K562 (cell line): ENCODE measurements at regions not wholly inside any gene's neighbourhood (a gene's known extent, or its start where the extent isn't known, plus 50 kb on each side); places are given as distances from the start of the nearest gene placed in this dataset.

Source experiments
- ATAC-seq: fragments of 200-7000 bp; cut with Tn5 transposase; 3 replicates; pipeline ENCODE4 v1.9.1; 2020; ENCODE audit warnings: moderate library complexity
- BruUV-seq: library from RNA; stranded (reverse); fragments of 400-500 nt; replicated peaks from 2 replicates; lab custom pipeline; 2021; lab: Mats Ljungman, UMichigan
- CTCF ChIA-PET: fragments of 300-600 bp; formaldehyde crosslinking; extraction: SDS; loops from one replicate; lab custom pipeline; 2021; ENCODE audit warnings: low intra/inter-chr PET ratio; lab: Yijun Ruan, JAX
- POLR2A ChIA-PET: fragments of 300-600, 350-650 bp; sonication (Branson Sonifier 250); formaldehyde crosslinking; extraction: SDS; loops from one replicate; lab custom pipeline; 2021; ENCODE audit warnings: antibody characterized with exemption, inconsistent platforms; lab: Yijun Ruan, JAX
- DNase-seq, 4 experiments: peaks; one replicate each; pipeline versions ENCODE4 v3.0.0 to v3.0.0-alpha.2; 2011 to 2018; ENCODE audit warnings: low spot score in 3 of 4, mixed read lengths in 3 of 4; ENCODE audit errors: extremely low read depth in 1 of 4
- FAIRE-seq: peaks from 2 replicates; lab custom pipeline; 2011; peaks lifted over from hg19 to GRCh38; lab: Jason Lieb, UNC
- H2AFZ ChIP-seq: 2 replicates; pipeline ENCODE4 v1.6.0; 2011; ENCODE audit warnings: low read depth, low read length, control low read depth, inconsistent platforms
- H3K27ac ChIP-seq: fragments of 200-600 bp; 3 replicates; pipeline ENCODE4 v1.8.0; 2011; ENCODE audit warnings: low read depth, mild to moderate bottlenecking, control low read depth, inconsistent platforms, low read length, moderate library complexity, mixed read lengths; ENCODE audit errors: extremely low read depth
- H3K27me3 ChIP-seq, 2 experiments: fragments of 300-600 bp in 1 of 2; 2 replicates in 1 of 2; 3 replicates in 1 of 2; pipeline versions ENCODE4 v1.6.0 to v1.8.0; 2011; ENCODE audit warnings: inconsistent platforms in 2 of 2, low read length in 2 of 2, mild to moderate bottlenecking in 1 of 2, mixed read lengths in 1 of 2, moderate library complexity in 1 of 2; ENCODE audit not compliant: control insufficient read depth in 2 of 2, insufficient read depth in 2 of 2
- H3K36me3 ChIP-seq: fragments of 300-600 bp; 3 replicates; pipeline ENCODE4 v1.8.0; 2011; ENCODE audit warnings: mild to moderate bottlenecking, low read length, inconsistent platforms; ENCODE audit not compliant: control insufficient read depth, insufficient read depth
- H3K4me1 ChIP-seq, 2 experiments: fragments of 200-600 bp in 1 of 2; replicated peaks in 1 of 2; 2 replicates in 1 of 2; 3 replicates in 1 of 2; pipeline versions ENCODE4 v1.5.1 to v1.8.0; 2011; ENCODE audit warnings: inconsistent platforms in 2 of 2, low read length in 2 of 2, mild to moderate bottlenecking in 1 of 2, mixed read lengths in 1 of 2, moderate library complexity in 1 of 2; ENCODE audit not compliant: control insufficient read depth in 2 of 2, insufficient read depth in 2 of 2
- H3K4me2 ChIP-seq: 2 replicates; pipeline ENCODE4 v1.6.1; 2011; ENCODE audit warnings: low read length, control low read depth, inconsistent platforms, mixed read lengths; ENCODE audit not compliant: insufficient read depth
- H3K4me3 ChIP-seq: fragments of 200-600 bp; sonication (generic), shearing (Covaris generic); 2 replicates; pipeline ENCODE4 v1.5.1; 2016; ENCODE audit warnings: control low read depth, inconsistent platforms
- H3K79me2 ChIP-seq: fragments of 200-600 bp; 3 replicates; pipeline ENCODE4 v1.8.0; 2011; ENCODE audit warnings: low read length, inconsistent platforms; ENCODE audit not compliant: control insufficient read depth, insufficient read depth
- H3K9ac ChIP-seq, 2 experiments: 2 replicates each; pipeline versions ENCODE4 v1.6.0 to v1.6.1; 2011; ENCODE audit warnings: low read depth in 2 of 2, low read length in 2 of 2, control low read depth in 1 of 2, inconsistent platforms in 1 of 2, mild to moderate bottlenecking in 1 of 2, mixed read lengths in 1 of 2; ENCODE audit not compliant: insufficient read depth in 1 of 2
- H3K9me1 ChIP-seq: one replicate; pipeline ENCODE4 v1.6.0; 2011; ENCODE audit warnings: inconsistent platforms, mild to moderate bottlenecking, low read length, moderate library complexity; ENCODE audit not compliant: control insufficient read depth, insufficient read depth
- H3K9me3 ChIP-seq: replicated peaks from 2 replicates; pipeline ENCODE4 v1.5.1; 2011; ENCODE audit warnings: low read depth, low read length, inconsistent platforms; ENCODE audit not compliant: control insufficient read depth, insufficient read depth
- H4K20me1 ChIP-seq: replicated peaks from 2 replicates; pipeline ENCODE4 v1.6.1; 2011; ENCODE audit warnings: low read length, inconsistent platforms, mixed read lengths; ENCODE audit not compliant: control insufficient read depth, insufficient read depth
- BACH1 ChIP-seq: fragments of 200-800 bp; sonication (Bioruptor generic); IDR thresholded peaks from 2 replicates; pipeline ENCODE4 v1.6.1; 2016; ENCODE audit warnings: missing genetic modification characterization, missing compliant biosample characterization
- CBX1 ChIP-seq: sonication (generic); IDR thresholded peaks from 2 replicates; pipeline ENCODE4 v1.6.1; 2016; ENCODE audit warnings: antibody characterized with exemption, low read depth, mild to moderate bottlenecking
- ESRRA ChIP-seq: fragments of 450-650 bp; IDR thresholded peaks from 2 replicates; pipeline ENCODE4 v1.6.1; 2014; ENCODE audit warnings: low read depth, mild to moderate bottlenecking, moderate library complexity, borderline replicate concordance
- ETV6 ChIP-seq, 3 experiments: fragments of 150-350 bp in 1 of 3; sonication (generic) in 1 of 3; formaldehyde crosslinking in 1 of 3; IDR thresholded peaks; 2 replicates each; pipeline versions ENCODE4 v1.6.1 to v1.8.0; 2014 to 2022; ENCODE audit warnings: borderline replicate concordance in 2 of 3, low read depth in 2 of 3, antibody characterized with exemption in 1 of 3, low read length in 1 of 3, mild to moderate bottlenecking in 1 of 3, missing genetic modification reagents in 1 of 3
- FOXK2 ChIP-seq, 2 experiments: fragments of 450-650 bp; IDR thresholded peaks in 1 of 2; conservative IDR thresholded peaks in 1 of 2; 2 replicates each; pipeline ENCODE4 v1.6.1; 2016; ENCODE audit warnings: low read depth in 2 of 2, mild to moderate bottlenecking in 1 of 2
- GTF2A2 ChIP-seq: IDR thresholded peaks from 2 replicates; pipeline ENCODE4 v1.6.1; 2016; ENCODE audit warnings: mild to moderate bottlenecking, missing genetic modification characterization, missing compliant biosample characterization
- L3MBTL2 ChIP-seq: fragments of 450-650 bp; IDR thresholded peaks from 2 replicates; pipeline ENCODE4 v1.6.1; 2016; ENCODE audit warnings: mild to moderate bottlenecking, moderate library complexity
- POLR2B ChIP-seq: fragments of 450-650 bp; IDR thresholded peaks from 2 replicates; pipeline ENCODE4 v1.6.1; 2018; ENCODE audit warnings: low read depth; ENCODE audit not compliant: partially characterized antibody
- RBFOX2 ChIP-seq: fragments of 200-400 bp; formaldehyde crosslinking; IDR thresholded peaks from 2 replicates; pipeline ENCODE4 v1.6.1; 2017; ENCODE audit warnings: low read depth, mild to moderate bottlenecking, low read length, moderate library complexity
- RBM39 ChIP-seq: fragments of 200-400 bp; formaldehyde crosslinking; optimal IDR thresholded peaks from 2 replicates; pipeline ENCODE3; 2018; ENCODE audit warnings: low read depth, low read length
- SPI1 ChIP-seq: IDR thresholded peaks from 2 replicates; pipeline ENCODE4 v1.6.1; 2011; ENCODE audit warnings: low read depth, low read length, control low read depth, borderline replicate concordance
- ZFP1 ChIP-seq: fragments of 450-650 bp; formaldehyde crosslinking; IDR thresholded peaks from 2 replicates; pipeline ENCODE4 v1.4.0; 2020; ENCODE audit warnings: mild to moderate bottlenecking, mixed read lengths
- ZNF583 ChIP-seq: fragments of 250-450 bp; sonication (Bioruptor Pico); IDR thresholded peaks from 2 replicates; pipeline ENCODE4 v1.4.0; 2020
- ZNF707 ChIP-seq: fragments of 250-450 bp; sonication (Bioruptor Pico); conservative IDR thresholded peaks from 2 replicates; pipeline ENCODE4 v1.8.0; 2022; ENCODE audit warnings: inconsistent platforms, mild to moderate bottlenecking, moderate library complexity
- ZNF766 ChIP-seq: fragments of 200-800 bp; sonication (Bioruptor generic); conservative IDR thresholded peaks from 2 replicates; pipeline ENCODE4 v1.6.1; 2016; ENCODE audit warnings: missing genetic modification characterization, missing compliant biosample characterization
- WGBS: fragments of 100-300 bp; shearing (Covaris generic); methylation state at CpG from one replicate; pipeline ENCODE4 v1.1.6; 2016; ENCODE audit warnings: low coverage, mixed read lengths; ENCODE audit not compliant: insufficient coverage; ENCODE audit errors: missing lambda C conversion rate; 5-methylcytosine and 5-hydroxymethylcytosine counted together
- in situ Hi-C: fragments of 300-500 bp; cut with MboI; formaldehyde crosslinking; loops from 4 replicates; pipeline ENCODE4 v1.15.0; 2018; ENCODE audit warnings: inconsistent platforms, mixed read lengths
- intact Hi-C: fragments of 100-400 bp; cut with micrococcal nuclease; formaldehyde crosslinking; loops from 2 replicates; pipeline ENCODE4 v1.14.2; 2022
- TF ChIP-seq, protein P1 (sequence below): sonication (generic); formaldehyde crosslinking; IDR thresholded peaks from 2 replicates; pipeline ENCODE4 v1.8.1; 2023; ENCODE audit warnings: mild to moderate bottlenecking, missing genetic modification reagents
- TF ChIP-seq, protein P2 (sequence below): fragments of 200-400 bp; formaldehyde crosslinking; IDR thresholded peaks from 2 replicates; pipeline ENCODE4 v1.6.1; 2017; ENCODE audit warnings: mild to moderate bottlenecking, low read depth, low read length, moderate library complexity
- TF ChIP-seq, protein P3 (sequence below): sonication (generic); formaldehyde crosslinking; IDR thresholded peaks from 2 replicates; pipeline ENCODE4 v1.8.0; 2022; ENCODE audit warnings: mild to moderate bottlenecking, missing genetic modification reagents

DNA sequence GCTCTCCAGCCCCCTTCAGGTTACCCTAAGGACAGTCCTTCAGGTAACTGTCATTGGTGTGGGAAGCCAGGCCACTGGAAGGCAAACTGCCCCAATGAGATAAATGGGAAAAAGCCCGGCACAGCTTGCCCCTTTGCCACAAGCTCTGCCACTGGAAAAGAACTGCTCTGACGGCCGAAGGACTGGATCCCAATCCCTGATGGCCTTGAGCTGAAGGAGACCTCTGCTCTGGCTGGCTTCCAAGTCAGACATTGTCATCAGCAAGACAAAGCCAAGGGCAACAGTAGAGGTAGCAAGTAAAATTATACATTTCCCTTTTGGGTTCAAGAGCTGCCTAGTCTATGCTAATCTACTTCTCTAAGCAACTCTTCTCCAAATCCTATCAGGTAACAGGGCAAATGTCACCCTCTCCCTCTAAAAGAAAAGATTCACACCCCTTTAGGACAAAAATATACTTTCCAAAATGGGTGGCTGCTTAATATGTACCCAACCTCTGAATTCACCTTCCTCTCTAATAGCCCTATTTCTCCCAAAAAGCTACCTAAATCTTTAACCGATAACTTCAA lies 145.8 kb downstream of the ADSS2 start:
- peaks cover 10% of the 10 kb centered on the region for H3K9me3 ChIP-seq
- intact Hi-C loops = loop anchor here (2.0 kb wide), 1 partner anchor 19 kb away; no protein-coding TSS in a partner anchor
- FAIRE-seq = no peak
- H3K4me3 ChIP-seq = no peak overlapping the region
- no peaks in the 10 kb centered on the region for H3K27me3 ChIP-seq
- ChIA-PET POLR2A (interaction anchor here (0.7 to 0.9 kb wide), 3 partner anchors 17 to 142 kb away, joined by 3 to 4 read pairs (median 4); no protein-coding TSS in a partner anchor), CTCF (no interaction called here)
- H3K9ac ChIP-seq = peak overlapping the region; percentile 6 to 34; a peak in 1 of 4 replicates
- H3K27ac ChIP-seq = peak overlapping the region; percentile 37; the same call in 2 of the 3 replicates
- in situ Hi-C loops = no loop called here
- no peaks in the 10 kb centered on the region for H3K9me1 ChIP-seq
- H4K20me1 ChIP-seq = no peaks in the 10 kb centered on the region
- H3K79me2 ChIP-seq = no peaks in the 10 kb centered on the region
- H3K4me2 ChIP-seq = peak overlapping the region; percentile 11; the same call in 1 of the 2 replicates
- peak; percentile 40 for ATAC-seq
- H2AFZ ChIP-seq = peak overlapping the region; percentile 85
- H3K36me3 ChIP-seq = no peaks in the 10 kb centered on the region
- 31% methylated on average over 4 of the region's 4 CpGs for WGBS
- no TSS peak for BruUV-seq
- DNase-seq = peak in 1 of 4 experiments; percentile 64
- peaks cover 24 to 43% of the 10 kb centered on the region in 2 experiments for H3K4me1 ChIP-seq
- TF ChIP-seq L3MBTL2 (0 out of 2 replicates have a peak, but pooled peaks have one; percentile 13), RBM39 (no peak), ZFP1 (CRISPR knock-in tag) (no peak), SPI1 (no peak), ZNF583 (0 out of 2 replicates have a peak, but pooled peaks have one; percentile 19), BACH1 (tag) (peak; percentile 78), FOXK2 (conservative IDR thresholded peaks at IDR 0.05 in 1 of 2, IDR thresholded peaks at IDR 0.05 in 1 of 2; ENCODE audit: low read depth in 2 of 2) (no peak), RBFOX2 (no peak), ESRRA (peak; percentile 31; the same call in 1 of the 2 replicates), GTF2A2 (tag) (0 out of 2 replicates have a peak, but pooled peaks have one; percentile 24), POLR2B (no peak), ZNF766 (CRISPR knock-in tag) (no peak; the same call in 1 of the 2 replicates), CBX1 (no peak), ZNF707 (CRISPR knock-in tag) (no peak), ETV6 (IDR thresholded peaks at IDR 0.05; ENCODE audit: borderline replicate concordance in 1 of 2, low read depth in 2 of 2, low read length in 1 of 2) (no peak), ETV6 (CRISPR knock-in tag; IDR thresholded peaks at IDR 0.05; ENCODE audit: borderline replicate concordance) (no peak)
- TF ChIP-seq, protein P1, sequence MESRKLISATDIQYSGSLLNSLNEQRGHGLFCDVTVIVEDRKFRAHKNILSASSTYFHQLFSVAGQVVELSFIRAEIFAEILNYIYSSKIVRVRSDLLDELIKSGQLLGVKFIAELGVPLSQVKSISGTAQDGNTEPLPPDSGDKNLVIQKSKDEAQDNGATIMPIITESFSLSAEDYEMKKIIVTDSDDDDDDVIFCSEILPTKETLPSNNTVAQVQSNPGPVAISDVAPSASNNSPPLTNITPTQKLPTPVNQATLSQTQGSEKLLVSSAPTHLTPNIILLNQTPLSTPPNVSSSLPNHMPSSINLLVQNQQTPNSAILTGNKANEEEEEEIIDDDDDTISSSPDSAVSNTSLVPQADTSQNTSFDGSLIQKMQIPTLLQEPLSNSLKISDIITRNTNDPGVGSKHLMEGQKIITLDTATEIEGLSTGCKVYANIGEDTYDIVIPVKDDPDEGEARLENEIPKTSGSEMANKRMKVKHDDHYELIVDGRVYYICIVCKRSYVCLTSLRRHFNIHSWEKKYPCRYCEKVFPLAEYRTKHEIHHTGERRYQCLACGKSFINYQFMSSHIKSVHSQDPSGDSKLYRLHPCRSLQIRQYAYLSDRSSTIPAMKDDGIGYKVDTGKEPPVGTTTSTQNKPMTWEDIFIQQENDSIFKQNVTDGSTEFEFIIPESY = no peak
- TF ChIP-seq, protein P2, sequence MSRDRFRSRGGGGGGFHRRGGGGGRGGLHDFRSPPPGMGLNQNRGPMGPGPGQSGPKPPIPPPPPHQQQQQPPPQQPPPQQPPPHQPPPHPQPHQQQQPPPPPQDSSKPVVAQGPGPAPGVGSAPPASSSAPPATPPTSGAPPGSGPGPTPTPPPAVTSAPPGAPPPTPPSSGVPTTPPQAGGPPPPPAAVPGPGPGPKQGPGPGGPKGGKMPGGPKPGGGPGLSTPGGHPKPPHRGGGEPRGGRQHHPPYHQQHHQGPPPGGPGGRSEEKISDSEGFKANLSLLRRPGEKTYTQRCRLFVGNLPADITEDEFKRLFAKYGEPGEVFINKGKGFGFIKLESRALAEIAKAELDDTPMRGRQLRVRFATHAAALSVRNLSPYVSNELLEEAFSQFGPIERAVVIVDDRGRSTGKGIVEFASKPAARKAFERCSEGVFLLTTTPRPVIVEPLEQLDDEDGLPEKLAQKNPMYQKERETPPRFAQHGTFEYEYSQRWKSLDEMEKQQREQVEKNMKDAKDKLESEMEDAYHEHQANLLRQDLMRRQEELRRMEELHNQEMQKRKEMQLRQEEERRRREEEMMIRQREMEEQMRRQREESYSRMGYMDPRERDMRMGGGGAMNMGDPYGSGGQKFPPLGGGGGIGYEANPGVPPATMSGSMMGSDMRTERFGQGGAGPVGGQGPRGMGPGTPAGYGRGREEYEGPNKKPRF = no peak
- TF ChIP-seq, protein P3, sequence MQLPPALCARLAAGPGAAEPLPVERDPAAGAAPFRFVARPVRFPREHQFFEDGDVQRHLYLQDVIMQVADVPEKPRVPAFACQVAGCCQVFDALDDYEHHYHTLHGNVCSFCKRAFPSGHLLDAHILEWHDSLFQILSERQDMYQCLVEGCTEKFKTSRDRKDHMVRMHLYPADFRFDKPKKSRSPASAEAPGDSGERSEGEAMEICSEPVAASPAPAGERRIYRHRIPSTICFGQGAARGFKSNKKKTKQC (CRISPR knock-in tag) = no peak
